Activated naive CD4-positive, alpha-beta T cell treated with anti-CD3 and anti-CD28 coated beads, Interleukin-2, amount 50 U/mL, for 16 hours (primary cell): ENCODE measurements at regions not wholly inside any gene's neighbourhood (a gene's known extent, or its start where the extent isn't known, plus 50 kb on each side); places are given as distances from the start of the nearest gene placed in this dataset.
"Not testable (repeated sequence)": the region's sequence is repeated elsewhere in the genome, so short reads cannot be mapped to it uniquely, and the experiment has no call there.

Experiments used
- DNase-seq: peaks from one replicate; pipeline ENCODE4 v3.0.0-alpha.2; 2020

DNA sequence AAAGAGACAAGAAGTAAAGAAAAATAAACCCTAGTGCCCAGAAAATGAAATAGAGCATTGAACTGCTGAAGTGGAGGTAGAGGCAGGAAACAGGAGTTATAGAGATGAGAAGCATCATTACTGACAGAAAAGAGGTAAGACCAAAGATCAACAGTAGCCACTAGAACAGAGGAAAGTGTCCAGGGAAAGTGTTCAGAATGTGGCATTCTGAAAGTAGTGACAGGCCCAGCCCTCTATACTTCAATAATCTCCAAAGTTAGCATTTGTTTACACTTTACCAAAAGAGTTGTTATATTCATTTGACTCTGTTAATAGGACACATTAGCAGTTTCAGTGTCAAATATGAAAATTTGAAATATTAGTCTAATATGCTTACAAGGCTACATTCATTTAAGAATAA, 727.1 kb upstream of the NECTIN3 start:
- no peak for DNase-seq

- no peak for DNase-seq
Measured at GRCh38 chr3:110344897-110345767, 726.5 kb upstream of the NECTIN3 start.

DNA sequence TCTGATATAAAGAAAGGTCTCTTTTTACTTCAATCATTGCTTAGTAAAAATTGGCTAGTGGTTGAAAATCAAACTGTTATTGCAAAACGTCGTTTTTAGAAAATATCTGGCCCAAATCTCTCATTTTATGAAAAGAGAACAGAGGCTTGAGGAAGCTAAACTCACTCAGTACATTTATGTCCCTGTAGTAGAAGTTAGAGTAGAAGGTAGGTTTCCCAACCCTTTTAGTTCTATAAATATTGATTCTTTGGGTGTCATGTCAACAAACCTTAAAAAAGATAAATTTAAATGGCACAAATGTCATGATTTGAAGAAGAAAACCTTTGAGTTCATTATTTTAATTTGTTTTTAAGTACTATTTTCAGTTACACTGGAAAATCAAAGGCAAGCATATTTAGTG, 722.3 kb upstream of the NECTIN3 start:
- DNase-seq = no peak

DNA sequence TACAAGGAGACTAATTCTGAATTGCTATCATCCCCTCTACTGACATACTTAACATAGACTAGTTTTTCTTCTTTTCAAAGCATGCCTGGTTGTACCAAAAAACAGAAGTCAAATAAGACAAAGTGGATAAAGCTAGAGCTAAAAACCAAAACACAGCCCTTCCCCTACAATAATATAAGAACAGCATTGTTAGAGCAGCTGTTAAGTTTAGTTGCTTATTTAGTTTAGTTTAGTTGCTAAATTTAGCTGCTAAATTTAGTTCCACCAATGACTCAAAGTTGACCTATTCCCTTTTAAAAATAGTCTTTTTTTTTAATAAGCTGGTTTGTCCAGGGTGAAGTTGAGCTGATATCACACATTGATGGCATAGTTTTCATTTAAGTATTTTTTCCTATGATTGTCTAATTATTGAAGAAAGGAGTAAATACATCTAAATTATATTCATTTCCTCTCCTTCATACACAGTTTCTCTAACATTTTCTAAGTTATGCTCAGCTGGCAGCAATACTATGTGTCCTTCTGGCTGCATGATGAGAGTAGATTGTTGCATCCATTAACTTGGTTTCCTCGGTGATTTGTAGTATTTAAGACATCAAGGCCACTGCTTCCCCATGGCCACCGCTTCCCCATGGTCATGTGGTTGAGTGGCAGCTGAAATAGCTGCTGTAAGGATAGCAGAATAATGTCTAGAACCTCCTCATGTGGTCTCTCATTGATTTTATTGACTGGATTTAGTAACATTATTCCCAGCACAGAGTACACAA, 718.6 kb upstream of the NECTIN3 start:
- no peak for DNase-seq

DNA sequence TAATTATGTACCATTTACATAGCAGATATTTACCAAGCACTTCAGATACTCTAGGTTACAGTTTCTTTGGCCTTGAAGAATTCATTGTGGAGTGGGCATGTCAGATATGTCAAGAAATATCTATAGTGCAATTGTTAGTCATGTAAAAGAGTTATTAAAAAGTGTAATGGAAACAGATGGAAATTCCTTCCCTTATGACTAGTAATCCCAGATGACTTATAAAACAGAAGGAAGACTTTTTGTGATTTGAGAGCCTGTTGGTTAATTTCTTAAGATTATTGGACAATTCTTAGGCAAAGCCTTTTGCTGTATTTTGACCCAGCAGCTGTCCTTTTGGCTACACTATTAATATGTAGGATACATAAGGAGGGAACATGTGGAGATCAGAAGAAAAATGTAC, 708.9 kb upstream of the NECTIN3 start:
- DNase-seq = no peak

GRCh38 chr3:110367289-110367688, 704.3 kb upstream of the NECTIN3 start:
- not testable (repeated sequence) for DNase-seq

DNA sequence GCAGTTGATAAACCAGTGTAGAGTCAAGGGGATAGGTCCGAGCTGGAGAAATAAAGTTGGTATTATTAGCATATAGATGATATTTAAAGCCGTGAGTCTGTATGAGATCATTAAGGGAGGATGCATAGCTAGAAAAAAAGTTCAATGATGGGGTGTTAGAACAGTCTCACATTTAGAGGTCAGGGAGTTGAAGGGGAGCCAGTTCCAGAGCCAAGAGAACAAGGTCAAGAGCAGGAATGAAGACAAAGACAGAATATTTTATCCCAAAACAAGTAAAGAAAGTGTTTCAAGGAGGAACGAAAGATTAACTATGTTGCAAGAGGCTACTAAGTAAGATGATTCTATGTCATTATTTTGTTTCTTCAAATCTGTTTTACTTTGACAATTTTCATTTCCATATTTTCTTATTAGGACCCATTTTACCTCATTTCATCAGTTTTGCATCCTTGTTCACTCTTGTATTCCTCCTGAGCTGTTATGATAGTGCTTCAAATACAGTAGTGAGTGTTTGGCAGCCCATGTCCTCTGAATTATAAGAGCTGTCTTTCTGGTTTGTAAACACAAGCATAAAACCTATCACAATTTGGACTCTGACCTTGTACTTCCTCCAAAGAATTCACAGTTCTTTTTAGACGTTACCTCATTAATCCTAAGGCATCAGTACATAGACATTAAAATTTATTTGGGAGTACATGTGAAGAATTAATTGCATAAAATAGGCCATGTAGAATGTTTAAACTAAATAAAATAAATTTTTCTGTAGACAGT, 695.7 kb upstream of the NECTIN3 start:
- DNase-seq = no peak

DNA sequence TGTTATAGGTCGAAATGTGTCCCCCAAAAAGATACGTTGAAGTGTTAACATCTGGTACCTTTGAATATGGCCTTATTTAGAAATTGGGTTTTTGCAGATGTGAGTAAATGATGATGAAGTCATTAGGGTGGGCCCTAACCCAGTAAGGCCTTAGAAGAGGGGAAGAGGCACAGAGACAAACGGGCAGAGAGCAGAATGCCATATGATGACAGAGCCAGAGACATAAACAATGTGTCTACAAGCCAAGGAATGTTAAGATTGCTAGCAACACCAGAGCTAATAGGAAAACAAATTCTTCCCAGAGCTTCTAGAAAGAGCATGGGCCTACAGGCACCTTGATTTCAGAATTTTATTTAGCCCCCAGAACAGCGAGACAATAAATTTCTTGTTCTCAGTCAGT, 693.1 kb upstream of the NECTIN3 start:
- no peak for DNase-seq

GRCh38 chr3:110381992-110382391, 689.6 kb upstream of the NECTIN3 start:
- DNase-seq = no peak

- DNase-seq = no peak
Measured at GRCh38 chr3:110383356-110383755, 688.3 kb upstream of the NECTIN3 start.

DNA sequence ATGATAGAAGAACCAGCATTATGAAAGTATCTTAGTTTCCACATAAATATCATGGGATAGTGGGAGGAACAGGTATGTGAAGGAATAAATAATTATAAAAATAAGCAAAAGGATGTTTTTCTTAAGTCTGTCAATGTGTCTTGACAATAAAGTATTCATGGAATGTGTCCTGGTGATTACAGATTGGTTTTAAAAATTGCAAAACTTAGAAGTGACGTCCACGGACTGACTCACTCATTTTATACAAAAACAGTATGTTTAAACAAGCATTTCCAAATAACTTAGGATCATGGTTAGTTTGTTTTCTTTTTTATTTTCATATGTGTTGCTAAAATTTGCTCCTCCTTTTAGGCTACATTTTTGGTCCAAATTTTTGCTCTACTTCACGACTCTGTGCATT, 687.0 kb upstream of the NECTIN3 start:
- no peak for DNase-seq

DNA sequence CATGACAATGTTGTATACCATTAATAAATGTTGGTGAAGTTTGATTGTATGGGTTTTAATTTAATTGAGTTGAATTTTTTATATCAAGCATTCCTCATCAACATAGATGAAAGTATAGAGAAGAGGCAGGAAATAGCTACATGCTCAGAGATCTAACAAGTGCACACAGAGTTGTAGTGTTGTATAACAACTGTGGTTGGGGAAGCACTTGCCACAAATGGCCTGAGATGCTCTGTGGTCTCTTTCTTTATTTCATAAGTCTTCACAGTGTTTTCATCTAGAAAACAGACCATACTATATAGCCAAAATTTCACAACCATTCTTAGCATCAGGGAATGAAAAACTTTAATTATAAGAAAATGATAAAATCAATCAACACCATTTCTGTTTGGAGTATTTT, 682.6 kb upstream of the NECTIN3 start:
- DNase-seq = no peak

- no peak for DNase-seq
Measured at GRCh38 chr3:110390372-110390771, 681.2 kb upstream of the NECTIN3 start.

DNA sequence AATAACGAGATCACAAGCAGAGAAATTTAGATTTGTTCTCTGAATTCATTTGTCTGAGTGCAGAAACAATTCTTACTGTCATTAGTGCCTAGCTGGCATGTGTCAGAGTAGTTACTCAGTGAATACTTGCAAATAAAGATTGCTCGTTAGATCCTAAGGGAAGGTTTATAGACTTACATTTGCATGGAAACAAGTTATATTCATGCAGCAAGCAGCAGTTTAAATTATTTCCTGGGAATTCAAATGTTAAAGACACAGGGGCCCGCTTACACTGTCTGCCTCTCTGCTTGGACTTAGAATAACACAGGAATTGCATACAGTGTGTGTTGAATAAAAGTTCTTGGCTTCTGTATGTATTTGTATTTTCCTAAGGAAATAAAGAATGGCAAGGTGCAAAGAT, 680.6 kb upstream of the NECTIN3 start:
- DNase-seq = no peak

GRCh38 chr3:110391640-110392395, 679.8 kb upstream of the NECTIN3 start:
- DNase-seq = no peak

DNA sequence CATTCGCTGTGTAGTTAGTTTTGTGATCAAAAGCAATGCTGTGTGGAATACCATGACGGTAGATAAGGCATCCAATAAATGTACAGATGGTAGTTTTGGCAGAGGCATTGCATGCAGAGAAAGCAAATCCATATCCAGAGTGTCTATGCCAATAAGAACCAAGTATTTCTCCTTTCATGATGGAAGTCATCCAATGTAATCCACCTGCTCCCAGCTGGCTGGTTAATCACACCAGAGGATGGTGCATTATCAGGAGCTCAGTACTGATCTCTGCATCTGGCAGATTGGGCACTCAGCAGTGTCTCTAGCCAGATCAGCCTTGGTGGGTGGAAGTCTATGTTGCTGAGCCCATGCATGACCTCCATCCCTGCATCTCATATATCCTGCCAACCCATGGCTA, 677.7 kb upstream of the NECTIN3 start:
- no peak for DNase-seq

GRCh38 chr3:110397115-110397514, 674.5 kb upstream of the NECTIN3 start:
- no peak for DNase-seq

DNA sequence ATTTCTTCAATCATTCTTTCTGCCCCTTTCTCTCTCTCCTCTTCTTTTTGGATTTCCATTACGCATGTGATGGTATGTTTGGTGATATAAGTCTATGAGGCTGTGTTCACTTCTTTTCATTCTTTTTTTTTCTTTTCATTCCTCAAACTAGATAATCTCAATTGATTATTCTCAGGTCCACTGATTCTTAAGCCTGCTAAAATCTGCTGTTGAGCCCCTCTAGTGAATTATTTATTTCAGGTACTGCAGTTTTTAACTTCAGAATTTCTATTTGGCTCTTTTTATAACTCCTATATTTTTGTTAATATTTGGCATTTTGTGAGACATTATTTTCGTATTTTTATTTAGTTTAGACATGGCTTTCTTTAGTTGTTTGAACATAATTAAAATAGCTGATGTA, 671.3 kb upstream of the NECTIN3 start:
- DNase-seq = no peak

DNA sequence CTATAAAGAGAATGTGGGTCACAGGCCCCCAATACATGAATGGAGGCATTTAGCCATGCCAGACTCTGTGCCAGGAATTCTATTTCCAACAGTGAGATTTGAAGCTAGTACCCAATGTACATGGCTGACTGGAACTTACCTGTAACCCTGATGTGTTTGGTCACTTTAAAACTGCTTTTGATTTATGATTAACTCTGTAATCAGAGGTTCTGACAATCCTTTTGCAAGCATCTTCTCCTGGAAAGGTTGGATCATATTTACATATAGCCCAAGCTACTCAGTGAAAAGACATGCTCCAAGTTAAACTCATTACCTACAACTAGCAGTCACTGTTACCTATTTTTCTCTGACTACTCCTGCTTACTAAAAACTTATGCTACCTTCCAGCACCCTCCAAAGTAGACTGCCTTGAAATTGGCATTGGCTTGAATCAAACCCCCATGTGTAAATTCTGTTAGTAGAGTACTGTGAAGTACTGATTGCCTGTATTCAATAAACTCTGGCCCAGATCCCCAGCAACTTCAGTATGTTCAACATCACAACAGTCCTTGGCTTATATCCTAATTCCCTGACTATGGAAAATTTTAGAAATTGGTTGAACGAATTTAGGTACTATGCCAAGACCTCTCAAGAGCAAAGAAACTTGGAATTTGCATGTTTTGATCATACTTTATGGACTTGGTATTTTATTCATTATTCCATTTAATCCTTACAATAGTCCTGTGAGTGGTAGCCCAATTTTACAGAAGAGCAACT, 665.6 kb upstream of the NECTIN3 start:
- DNase-seq = no peak

- DNase-seq = no peak
Measured at GRCh38 chr3:110413266-110413665, 658.4 kb upstream of the NECTIN3 start.

DNA sequence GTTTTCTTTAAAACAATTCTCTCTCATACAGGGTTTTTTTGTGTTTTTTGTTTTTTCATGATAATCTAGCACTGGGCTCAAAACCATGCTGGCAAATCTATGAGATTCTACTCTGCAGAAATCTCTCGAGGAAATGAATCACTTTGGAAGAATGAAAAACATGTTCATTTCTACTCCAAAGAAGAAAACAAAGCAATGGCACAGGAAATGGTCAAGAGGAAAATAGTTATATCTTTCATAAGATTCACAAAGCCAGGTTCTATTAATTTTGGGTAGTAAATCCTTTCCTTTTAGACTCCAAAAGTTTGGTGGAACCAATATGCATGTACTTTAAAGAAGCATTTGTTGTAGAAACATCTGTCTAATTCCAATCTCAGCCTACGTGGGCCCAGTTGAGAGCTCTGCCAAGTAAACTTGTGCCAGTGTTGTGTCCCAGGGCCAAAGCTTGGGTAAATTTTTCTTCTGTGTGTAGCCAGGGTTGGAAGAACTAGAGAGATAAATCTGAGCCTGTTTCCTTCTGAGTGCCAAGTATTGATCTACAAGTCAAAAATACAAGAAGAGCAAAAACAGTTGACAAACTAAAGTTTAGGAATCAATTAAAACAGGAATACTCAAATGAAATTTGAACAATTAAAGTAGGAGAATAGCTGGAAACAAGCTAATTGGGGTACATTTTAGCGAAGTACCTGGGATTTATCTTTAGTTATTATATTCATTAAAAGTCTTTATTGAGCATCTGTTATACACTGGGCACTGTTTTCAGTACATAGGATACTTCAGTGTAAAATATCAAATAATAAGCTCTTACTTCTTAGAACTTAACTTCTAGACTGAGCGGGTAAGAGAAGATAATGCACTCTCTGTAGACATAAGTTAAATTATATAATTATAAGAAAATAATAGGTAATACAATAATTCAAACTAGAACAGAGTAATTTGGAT, 657.5 kb upstream of the NECTIN3 start:
- DNase-seq = no peak
